ENCODE measurements at regions not wholly inside any gene's neighbourhood (a gene's known extent, or its start where the extent isn't known, plus 50 kb on each side); places are given as distances from the start of the nearest gene placed in this dataset.

DNA sequence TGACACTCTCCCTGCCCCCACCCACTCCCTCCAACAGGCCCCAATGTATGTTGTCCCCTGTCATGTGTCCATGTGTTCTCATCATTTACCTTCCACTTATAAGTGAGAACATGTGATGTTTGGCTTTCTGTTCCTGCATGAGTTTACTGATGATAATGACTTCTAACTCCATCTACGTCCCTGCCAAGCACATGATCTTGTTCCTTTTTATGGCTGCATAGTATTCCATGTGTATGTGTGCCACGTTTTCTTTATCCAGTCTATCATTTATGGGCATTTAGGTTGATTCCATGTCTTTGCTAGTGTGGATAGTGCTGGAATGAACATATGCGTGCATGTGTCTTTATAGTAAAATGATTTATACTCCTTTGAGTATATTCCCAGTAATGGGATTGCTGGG is 100.0 kb upstream of the LHX5 start:
- Mint-ChIP-seq H3K4me1 (ENCODE audit: low read depth, unreplicated experiment) (no peaks in the 10 kb centered on the region), H3K9me3 (ENCODE audit: low read depth, unreplicated experiment) (no peaks in the 10 kb centered on the region), H3K4me3 (ENCODE audit: low read depth, unreplicated experiment) (no peak overlapping the region), H3K36me3 (ENCODE audit: insufficient read depth, unreplicated experiment) (no peaks in the 10 kb centered on the region), H3K27me3 (ENCODE audit: unreplicated experiment) (peaks cover 98% of the 10 kb centered on the region), H3K27ac (ENCODE audit: unreplicated experiment) (no peak overlapping the region)
- intact Hi-C loops (cut with micrococcal nuclease; ENCODE audit: unreplicated experiment) = no loop called here
- TF ChIP-seq, protein P1, sequence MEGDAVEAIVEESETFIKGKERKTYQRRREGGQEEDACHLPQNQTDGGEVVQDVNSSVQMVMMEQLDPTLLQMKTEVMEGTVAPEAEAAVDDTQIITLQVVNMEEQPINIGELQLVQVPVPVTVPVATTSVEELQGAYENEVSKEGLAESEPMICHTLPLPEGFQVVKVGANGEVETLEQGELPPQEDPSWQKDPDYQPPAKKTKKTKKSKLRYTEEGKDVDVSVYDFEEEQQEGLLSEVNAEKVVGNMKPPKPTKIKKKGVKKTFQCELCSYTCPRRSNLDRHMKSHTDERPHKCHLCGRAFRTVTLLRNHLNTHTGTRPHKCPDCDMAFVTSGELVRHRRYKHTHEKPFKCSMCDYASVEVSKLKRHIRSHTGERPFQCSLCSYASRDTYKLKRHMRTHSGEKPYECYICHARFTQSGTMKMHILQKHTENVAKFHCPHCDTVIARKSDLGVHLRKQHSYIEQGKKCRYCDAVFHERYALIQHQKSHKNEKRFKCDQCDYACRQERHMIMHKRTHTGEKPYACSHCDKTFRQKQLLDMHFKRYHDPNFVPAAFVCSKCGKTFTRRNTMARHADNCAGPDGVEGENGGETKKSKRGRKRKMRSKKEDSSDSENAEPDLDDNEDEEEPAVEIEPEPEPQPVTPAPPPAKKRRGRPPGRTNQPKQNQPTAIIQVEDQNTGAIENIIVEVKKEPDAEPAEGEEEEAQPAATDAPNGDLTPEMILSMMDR (IDR thresholded peaks at IDR 0.05; ENCODE audit: unreplicated experiment) = no peak
- BruUV-seq (replicated peaks) = no TSS peak
- DNase-seq = no peak
- CTCF ChIA-PET = no interaction called here

DNA sequence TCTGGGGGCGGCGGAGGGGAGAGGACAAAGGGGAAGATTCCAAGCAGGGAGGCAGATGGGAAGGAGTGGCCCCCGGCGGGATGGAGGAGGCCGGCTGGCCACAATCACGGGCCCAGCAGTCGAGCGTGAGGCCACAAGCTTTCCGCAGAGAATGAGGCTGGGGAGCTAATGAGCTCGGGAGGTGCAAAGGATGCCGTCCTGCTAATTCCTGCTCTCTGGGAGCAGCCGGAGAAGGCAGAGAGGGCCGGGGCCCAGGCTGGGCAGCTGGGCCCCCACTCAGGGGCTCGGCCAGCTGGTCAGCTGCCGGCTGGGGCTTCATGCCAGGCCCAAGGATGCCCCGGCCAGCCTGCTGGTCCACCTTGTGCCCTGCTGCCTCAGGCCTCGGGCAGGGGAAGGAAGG is 98.1 kb upstream of the LHX5 start:
- Mint-ChIP-seq H3K9me3 (ENCODE audit: low read depth, unreplicated experiment) (no peaks in the 10 kb centered on the region), H3K36me3 (ENCODE audit: insufficient read depth, unreplicated experiment) (no peaks in the 10 kb centered on the region), H3K27ac (ENCODE audit: unreplicated experiment) (no peak overlapping the region), H3K4me1 (ENCODE audit: low read depth, unreplicated experiment) (no peaks in the 10 kb centered on the region), H3K4me3 (ENCODE audit: low read depth, unreplicated experiment) (no peak overlapping the region), H3K27me3 (ENCODE audit: unreplicated experiment) (peaks cover 98% of the 10 kb centered on the region)
- CTCF ChIA-PET = no interaction called here
- TF ChIP-seq, protein P1 (IDR thresholded peaks at IDR 0.05; ENCODE audit: unreplicated experiment) = no peak
- BruUV-seq (replicated peaks) = no TSS peak
- intact Hi-C loops (cut with micrococcal nuclease; ENCODE audit: unreplicated experiment) = no loop called here
- no peak for DNase-seq

DNA sequence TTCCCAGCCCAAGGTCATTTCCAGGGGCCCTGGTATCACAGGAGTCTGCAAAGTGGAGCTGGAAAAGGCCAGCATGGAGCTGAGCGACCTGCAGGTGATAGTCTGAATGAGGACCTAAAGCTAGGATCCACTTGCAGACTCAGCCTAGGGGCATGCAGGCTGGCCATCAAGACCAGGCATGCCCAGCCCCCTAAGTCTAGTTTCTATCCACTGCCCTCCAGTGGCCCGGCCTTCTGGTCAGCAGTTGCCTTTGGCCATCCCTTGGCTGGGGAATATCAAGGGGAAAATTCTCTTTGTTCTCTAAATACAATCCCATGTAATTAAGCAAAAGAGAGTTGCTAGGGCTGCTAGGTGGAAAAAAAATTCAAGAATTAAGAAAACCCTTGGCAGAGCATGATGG is 96.3 kb upstream of the LHX5 start:
- Mint-ChIP-seq H3K27me3 (ENCODE audit: unreplicated experiment) (peaks cover 98% of the 10 kb centered on the region), H3K4me3 (ENCODE audit: low read depth, unreplicated experiment) (no peak overlapping the region), H3K4me1 (ENCODE audit: low read depth, unreplicated experiment) (no peaks in the 10 kb centered on the region), H3K36me3 (ENCODE audit: insufficient read depth, unreplicated experiment) (no peaks in the 10 kb centered on the region), H3K9me3 (ENCODE audit: low read depth, unreplicated experiment) (no peaks in the 10 kb centered on the region), H3K27ac (ENCODE audit: unreplicated experiment) (no peak overlapping the region)
- TF ChIP-seq, protein P1 (IDR thresholded peaks at IDR 0.05; ENCODE audit: unreplicated experiment) = no peak
- BruUV-seq (replicated peaks) = no TSS peak
- CTCF ChIA-PET = no interaction called here
- no peak for DNase-seq
- intact Hi-C loops (cut with micrococcal nuclease; ENCODE audit: unreplicated experiment) = no loop called here

DNA sequence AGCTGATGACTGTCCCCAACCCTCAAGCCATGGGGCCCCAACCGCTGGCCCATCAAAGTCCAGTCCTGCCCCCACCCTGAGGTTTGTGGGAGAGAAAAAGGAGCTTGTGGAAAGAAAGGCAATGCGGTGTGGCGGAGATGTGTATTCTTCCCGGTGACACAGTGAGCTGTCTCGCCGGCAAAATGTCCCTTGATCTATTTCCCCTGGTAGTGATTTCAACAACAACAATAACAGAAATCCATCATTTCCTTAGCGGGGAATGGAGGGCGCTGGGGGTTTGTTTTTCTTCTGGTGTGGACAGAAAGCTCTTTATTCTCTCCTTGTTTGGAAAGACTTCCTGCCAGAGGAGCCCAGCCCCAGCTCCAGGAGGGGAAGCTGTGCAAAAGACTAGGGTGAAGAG is 93.7 kb upstream of the LHX5 start:
- Mint-ChIP-seq H3K36me3 (ENCODE audit: insufficient read depth, unreplicated experiment) (no peaks in the 10 kb centered on the region), H3K4me3 (ENCODE audit: low read depth, unreplicated experiment) (no peak overlapping the region), H3K9me3 (ENCODE audit: low read depth, unreplicated experiment) (no peaks in the 10 kb centered on the region), H3K4me1 (ENCODE audit: low read depth, unreplicated experiment) (no peaks in the 10 kb centered on the region), H3K27me3 (ENCODE audit: unreplicated experiment) (peaks cover 96% of the 10 kb centered on the region), H3K27ac (ENCODE audit: unreplicated experiment) (no peak overlapping the region)
- BruUV-seq (replicated peaks) = no TSS peak
- intact Hi-C loops (cut with micrococcal nuclease; ENCODE audit: unreplicated experiment) = no loop called here
- CTCF ChIA-PET = no interaction called here
- no peak for DNase-seq
- TF ChIP-seq, protein P1 (IDR thresholded peaks at IDR 0.05; ENCODE audit: unreplicated experiment) = no peak

Measured in Calu3 (cell line).